OCI-LY3 (cell line): ENCODE measurements at regions not wholly inside any gene's neighbourhood (a gene's known extent, or its start where the extent isn't known, plus 50 kb on each side); places are given as distances from the start of the nearest gene placed in this dataset.

ENCODE experiments used
- H2AFZ ChIP-seq: fragments of 200-600, 300-600 bp; shearing (Covaris generic); 2 replicates; pipeline ENCODE4 v1.6.0; 2014; ENCODE audit warnings: antibody characterized with exemption, low read depth, low read length
- H3K27ac ChIP-seq: fragments of 200-600, 300-600 bp; sonication (generic); 2 replicates; pipeline ENCODE4 v1.5.1; 2014; ENCODE audit warnings: mild to moderate bottlenecking, low read length, moderate library complexity, mixed read lengths
- H3K27me3 ChIP-seq: fragments of 200-600, 300-600 bp; sonication (generic); 2 replicates; pipeline ENCODE4 v1.6.1; 2014; ENCODE audit warnings: low read depth, low read length, mixed read lengths
- H3K36me3 ChIP-seq: fragments of 200-600, 300-600 bp; sonication (generic); replicated peaks from 2 replicates; pipeline ENCODE3; 2014; ENCODE audit warnings: low read depth, low read length, mixed read lengths
- H3K4me1 ChIP-seq: fragments of 300-600, 200-600 bp; sonication (generic); 2 replicates; pipeline ENCODE4 v1.6.1; 2014; ENCODE audit warnings: low read length, mixed read lengths
- H3K4me2 ChIP-seq: fragments of 200-600, 300-600 bp; sonication (generic); 2 replicates; pipeline ENCODE4 v1.6.1; 2014; ENCODE audit warnings: low read length, mixed read lengths
- H3K4me3 ChIP-seq: fragments of 300-600, 200-600 bp; sonication (generic); 2 replicates; pipeline ENCODE4 v1.5.1; 2014; ENCODE audit warnings: antibody characterized with exemption, mild to moderate bottlenecking, low read length, moderate library complexity
- H3K79me2 ChIP-seq: fragments of 300-600, 200-600 bp; shearing (Covaris generic); 2 replicates; pipeline ENCODE4 v1.6.1; 2014; ENCODE audit warnings: mild to moderate bottlenecking, low read length, mixed read lengths
- H3K9ac ChIP-seq: fragments of 300-600, 200-600 bp; shearing (Covaris generic); 2 replicates; pipeline ENCODE4 v1.6.0; 2014; ENCODE audit warnings: mild to moderate bottlenecking, low read length, moderate library complexity
- H3K9me3 ChIP-seq: fragments of 200-600, 300-600 bp; shearing (Covaris generic); 2 replicates; pipeline ENCODE4 v1.6.1; 2014; ENCODE audit warnings: low read length, mixed read lengths; ENCODE audit not compliant: insufficient read depth
- H4K20me1 ChIP-seq: fragments of 200-600, 300-600 bp; sonication (generic); 2 replicates; pipeline ENCODE4 v1.6.1; 2016; ENCODE audit warnings: low read length, mixed read lengths; ENCODE audit not compliant: insufficient read depth
- EZH2phosphoT487 ChIP-seq: fragments of 200-600 bp; shearing (Covaris generic); IDR thresholded peaks from 2 replicates; pipeline ENCODE4 v1.6.1; 2018; ENCODE audit warnings: antibody characterized with exemption, mixed run types, low read depth
- TF ChIP-seq, protein P1 (sequence below): fragments of 200-600, 300-600 bp; sonication (generic); IDR thresholded peaks from 2 replicates; pipeline ENCODE4 v1.5.1; 2014; ENCODE audit warnings: antibody characterized with exemption, low read length, low read depth

DNA sequence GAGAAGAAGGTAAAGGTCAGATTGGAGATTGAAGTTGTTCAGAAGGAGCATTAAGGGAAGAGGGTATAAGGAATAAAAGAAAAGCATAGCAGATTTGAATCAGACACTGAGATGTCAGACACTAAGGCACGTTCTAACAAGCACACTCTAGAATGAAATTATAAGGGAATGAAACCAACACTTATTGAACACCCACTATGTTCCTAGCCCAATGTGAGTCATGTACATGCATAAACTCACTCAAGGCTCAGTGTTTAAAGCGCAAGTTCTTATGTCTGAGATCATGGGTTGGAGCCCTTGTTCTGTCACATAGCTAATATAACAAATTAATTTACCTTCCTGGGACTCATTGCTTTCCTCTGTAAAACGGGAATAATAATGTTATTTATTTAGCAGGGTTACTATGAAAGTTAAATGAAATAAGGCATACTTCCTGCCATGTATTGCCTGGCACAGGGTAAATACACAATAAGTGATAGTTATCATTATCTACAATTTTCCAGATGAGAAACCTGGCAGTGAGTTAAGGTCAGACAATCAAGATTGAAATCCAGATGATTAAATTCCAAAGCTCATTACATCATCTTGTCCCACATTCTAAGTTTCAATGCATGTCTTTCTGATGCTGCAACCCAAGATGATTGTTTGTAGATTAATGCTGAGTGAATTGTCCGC lies 68.3 kb upstream of the DACH1 start:
- Histone ChIP-seq H3K79me2 (no peaks in the 10 kb centered on the region), H4K20me1 (no peaks in the 10 kb centered on the region), H3K4me2 (no peak overlapping the region), H3K9me3 (no peaks in the 10 kb centered on the region), H3K4me1 (peaks cover 12% of the 10 kb centered on the region), H3K27me3 (no peaks in the 10 kb centered on the region), H2AFZ (no peak overlapping the region), H3K27ac (no peak overlapping the region), H3K4me3 (no peak overlapping the region), H3K36me3 (no peaks in the 10 kb centered on the region), H3K9ac (no peak overlapping the region)
- TF ChIP-seq, protein P1, sequence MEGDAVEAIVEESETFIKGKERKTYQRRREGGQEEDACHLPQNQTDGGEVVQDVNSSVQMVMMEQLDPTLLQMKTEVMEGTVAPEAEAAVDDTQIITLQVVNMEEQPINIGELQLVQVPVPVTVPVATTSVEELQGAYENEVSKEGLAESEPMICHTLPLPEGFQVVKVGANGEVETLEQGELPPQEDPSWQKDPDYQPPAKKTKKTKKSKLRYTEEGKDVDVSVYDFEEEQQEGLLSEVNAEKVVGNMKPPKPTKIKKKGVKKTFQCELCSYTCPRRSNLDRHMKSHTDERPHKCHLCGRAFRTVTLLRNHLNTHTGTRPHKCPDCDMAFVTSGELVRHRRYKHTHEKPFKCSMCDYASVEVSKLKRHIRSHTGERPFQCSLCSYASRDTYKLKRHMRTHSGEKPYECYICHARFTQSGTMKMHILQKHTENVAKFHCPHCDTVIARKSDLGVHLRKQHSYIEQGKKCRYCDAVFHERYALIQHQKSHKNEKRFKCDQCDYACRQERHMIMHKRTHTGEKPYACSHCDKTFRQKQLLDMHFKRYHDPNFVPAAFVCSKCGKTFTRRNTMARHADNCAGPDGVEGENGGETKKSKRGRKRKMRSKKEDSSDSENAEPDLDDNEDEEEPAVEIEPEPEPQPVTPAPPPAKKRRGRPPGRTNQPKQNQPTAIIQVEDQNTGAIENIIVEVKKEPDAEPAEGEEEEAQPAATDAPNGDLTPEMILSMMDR, result no peak
- no peak for TF ChIP-seq EZH2phosphoT487

DNA sequence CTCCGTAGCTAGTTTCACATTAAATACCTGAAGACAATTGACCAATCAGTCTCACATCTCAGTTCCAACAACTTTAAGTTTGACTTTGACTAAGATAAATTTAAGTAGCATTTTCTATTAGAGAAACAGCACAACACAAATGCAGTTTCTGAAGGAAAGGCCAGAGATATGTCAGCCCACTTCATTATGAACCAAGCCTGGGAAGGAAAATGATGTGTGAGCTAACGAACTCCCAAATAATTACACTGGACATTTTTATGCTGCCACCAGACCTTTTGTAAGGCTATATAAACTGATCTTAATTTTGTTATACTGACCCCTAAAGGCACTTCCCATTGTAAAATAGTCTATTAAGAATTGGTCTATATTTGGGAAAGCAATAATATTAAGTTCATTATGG lies 57.9 kb upstream of the DACH1 start:
- no peaks in the 10 kb centered on the region for H3K9me3 ChIP-seq
- H3K4me3 ChIP-seq, result no peak overlapping the region
- TF ChIP-seq, protein P1, result no peak; the same call in 1 of the 2 replicates
- TF ChIP-seq EZH2phosphoT487, result no peak
- H4K20me1 ChIP-seq, result no peaks in the 10 kb centered on the region
- H3K27me3 ChIP-seq, result no peaks in the 10 kb centered on the region
- H3K9ac ChIP-seq, result no peak overlapping the region
- no peaks in the 10 kb centered on the region for H3K4me1 ChIP-seq
- H2AFZ ChIP-seq, result no peak overlapping the region
- no peak overlapping the region for H3K27ac ChIP-seq
- H3K79me2 ChIP-seq, result no peaks in the 10 kb centered on the region
- H3K4me2 ChIP-seq, result no peak overlapping the region
- H3K36me3 ChIP-seq, result no peaks in the 10 kb centered on the region

DNA sequence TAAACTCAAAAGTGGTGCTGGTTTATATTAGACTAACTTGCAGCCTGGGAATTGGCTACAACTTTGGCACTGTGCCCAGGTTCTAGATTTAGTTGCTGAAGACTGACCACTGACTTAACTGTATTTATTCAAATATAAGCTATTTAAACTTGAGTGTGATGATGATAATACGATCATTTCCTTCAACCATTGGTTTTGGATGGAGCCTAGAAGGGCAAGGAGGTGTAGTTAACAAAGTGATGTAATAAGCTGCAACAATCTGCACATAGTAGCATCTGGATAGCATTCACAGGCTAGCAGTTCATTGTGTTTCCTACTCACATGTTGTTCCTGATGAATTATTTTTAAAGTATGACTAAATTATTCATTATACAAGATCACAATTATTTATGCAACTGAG lies 55.2 kb upstream of the DACH1 start:
- peaks cover 7% of the 10 kb centered on the region for H3K4me1 ChIP-seq
- TF ChIP-seq EZH2phosphoT487, result no peak
- TF ChIP-seq, protein P1, result no peak
- no peaks in the 10 kb centered on the region for H3K9me3 ChIP-seq
- H3K4me2 ChIP-seq, result no peak overlapping the region
- H3K27ac ChIP-seq, result no peak overlapping the region
- no peak overlapping the region for H2AFZ ChIP-seq
- H3K27me3 ChIP-seq, result no peaks in the 10 kb centered on the region
- no peaks in the 10 kb centered on the region for H3K36me3 ChIP-seq
- H3K4me3 ChIP-seq, result no peak overlapping the region
- no peaks in the 10 kb centered on the region for H4K20me1 ChIP-seq
- H3K9ac ChIP-seq, result no peak overlapping the region
- H3K79me2 ChIP-seq, result no peaks in the 10 kb centered on the region
